NCI-H526 treated with DMSO at 0.1 percent for 48 hours (cell line): ENCODE measurements at regions not wholly inside any gene's neighbourhood (a gene's known extent, or its start where the extent isn't known, plus 50 kb on each side); places are given as distances from the start of the nearest gene placed in this dataset.
A peak's percentile ranks its signal among the peaks of the same experiment; 100 is the strongest.

Experiments
- DNase-seq: peaks from one replicate; lab custom pipeline; 2025; lab: John Stamatoyannopoulos, UW

GRCh38 chr10:123952099-123952498, 60.5 kb upstream of the CPXM2 start:
- DNase-seq: no peak

GRCh38 chr10:123948030-123948823, 56.6 kb upstream of the CPXM2 start:
- DNase-seq: no peak

GRCh38 chr10:123945325-123945920, 53.8 kb upstream of the CPXM2 start:
- DNase-seq: peak; percentile 16

GRCh38 chr10:123944661-123945060, 53.1 kb upstream of the CPXM2 start:
- DNase-seq: no peak

- no peak for DNase-seq
Measured at GRCh38 chr10:123943307-123943706, 51.7 kb upstream of the CPXM2 start.

GRCh38 chr10:123942114-123942861, 50.7 kb upstream of the CPXM2 start:
- no peak for DNase-seq
